ENCODE measurements at regions not wholly inside any gene's neighbourhood (a gene's known extent, or its start where the extent isn't known, plus 50 kb on each side); places are given as distances from the start of the nearest gene placed in this dataset.

- FAIRE-seq (no peak), DNase-seq (ENCODE audit: low read depth in 1 of 2, low spot score in 2 of 2) (no peak)
- H3K27me3 ChIP-seq (replicated peaks in 1 of 4; ENCODE audit: control insufficient read depth in 3 of 4, extremely low read depth in 1 of 4, insufficient read depth in 3 of 4, low read length in 3 of 4): no peaks in the 10 kb centered on the region
- no peak overlapping the region for H2BK5ac ChIP-seq (ENCODE audit: low read depth, low read length)
- H3K23ac ChIP-seq (ENCODE audit: insufficient read length): no peak overlapping the region
- H2BK20ac ChIP-seq (ENCODE audit: low read length): no peak overlapping the region
- no peak overlapping the region for H3K4me3 ChIP-seq (ENCODE audit: extremely low read depth in 1 of 4, insufficient read depth in 2 of 4, low read depth in 3 of 4, low read length in 4 of 4)
- no peak overlapping the region for H2BK15ac ChIP-seq (ENCODE audit: low read length)
- no peak overlapping the region for H4K5ac ChIP-seq (ENCODE audit: insufficient read length, low read depth, low read length)
- H3K18ac ChIP-seq (ENCODE audit: extremely low read depth, low read length): no peak overlapping the region
- no peaks in the 10 kb centered on the region for H3K23me2 ChIP-seq (ENCODE audit: low read depth, low read length)
- peaks cover 7 to 13% of the 10 kb centered on the region in 2 experiments; a peak in 2 of 4 replicates for H3K9me3 ChIP-seq (ENCODE audit: insufficient read depth in 2 of 2, low read depth in 1 of 2, low read length in 1 of 2)
- H4K8ac ChIP-seq (ENCODE audit: extremely low read depth, insufficient read depth, low read length): no peak overlapping the region
- H3K14ac ChIP-seq (ENCODE audit: insufficient read length): no peak overlapping the region
- no peaks in the 10 kb centered on the region for H4K20me1 ChIP-seq (replicated peaks in 1 of 2; ENCODE audit: control insufficient read depth in 1 of 2, insufficient read depth in 2 of 2, low read length in 2 of 2)
- ChIA-PET POLR2A (ENCODE audit: partially characterized antibody) (no interaction called here), CTCF (ENCODE audit: partially characterized antibody) (no interaction called here)
- H3K4ac ChIP-seq (replicated peaks; ENCODE audit: insufficient read length, low read depth, low read length): no peak overlapping the region
- no peak for TF ChIP-seq CTBP2 (IDR thresholded peaks at IDR 0.05; ENCODE audit: borderline replicate concordance, insufficient read depth, insufficient read length, low read length)
- no peak for TF ChIP-seq NANOG (IDR thresholded peaks at IDR 0.05; ENCODE audit: insufficient read depth, low read depth, low read length, poor library complexity, severe bottlenecking)
- no peak for TF ChIP-seq RNF2 (IDR thresholded peaks at IDR 0.05; ENCODE audit: borderline replicate concordance, low read depth, low read length, missing control alignments, poor library complexity, severe bottlenecking)
- TF ChIP-seq RFX5 (IDR thresholded peaks at IDR 0.05; ENCODE audit: borderline replicate concordance, low read depth, low read length): no peak
- H2BK120ac ChIP-seq (replicated peaks; ENCODE audit: low read depth, low read length): no peak overlapping the region
- H3K9ac ChIP-seq (replicated peaks in 1 of 4; ENCODE audit: extremely low read depth in 1 of 4, low read depth in 3 of 4, low read length in 3 of 4): no peak overlapping the region
- 86% methylated on average over 3 of the region's 3 CpGs; no CpG with 5 or more reads in 1 of the 2 experiments for WGBS, 2 experiments (ENCODE audit: extremely low coverage in 1 of 2, insufficient coverage in 1 of 2, insufficient read length in 1 of 2, insufficient replicate concordance in 2 of 2, low coverage in 1 of 2, low lambda C conversion rate in 2 of 2, missing lambda C conversion rate in 1 of 2)
- no peaks in the 10 kb centered on the region; a peak in 1 of 8 replicates for H3K36me3 ChIP-seq (ENCODE audit: control insufficient read depth in 2 of 4, insufficient read depth in 4 of 4, low read length in 3 of 4)
- H3K27ac ChIP-seq (ENCODE audit: low read depth, low read length): no peak overlapping the region
- no peak overlapping the region for H2AFZ ChIP-seq (ENCODE audit: low read length)
- no peak overlapping the region for H3K56ac ChIP-seq (replicated peaks; ENCODE audit: insufficient read length, low read depth, low read length)
- no peak overlapping the region for H2BK12ac ChIP-seq (ENCODE audit: low read depth, low read length)
- no peaks in the 10 kb centered on the region for H3K79me2 ChIP-seq (ENCODE audit: control insufficient read depth in 1 of 2, insufficient read depth in 2 of 2, low read length in 2 of 2)
- H3K4me2 ChIP-seq (ENCODE audit: insufficient read depth in 1 of 2, low read depth in 2 of 2, low read length in 2 of 2): no peak overlapping the region
- H4K91ac ChIP-seq (replicated peaks; ENCODE audit: insufficient read length, low read length): no peak overlapping the region
- H3K4me1 ChIP-seq (replicated peaks in 1 of 4; ENCODE audit: control insufficient read depth in 3 of 4, insufficient read depth in 4 of 4, low read length in 3 of 4): no peaks in the 10 kb centered on the region
- no peak overlapping the region for H2AK5ac ChIP-seq (ENCODE audit: low read depth, low read length)
- no peaks in the 10 kb centered on the region for H3K79me1 ChIP-seq (ENCODE audit: low read depth, low read length)
Measured at GRCh38 chr1:80113168-80114038, 1106.9 kb upstream of the ADGRL4 start.

All from H1 (cell line).